ENCODE measurements at regions not wholly inside any gene's neighbourhood (a gene's known extent, or its start where the extent isn't known, plus 50 kb on each side); places are given as distances from the start of the nearest gene placed in this dataset.

- Histone ChIP-seq H3K18ac (ENCODE audit: low read depth, low read length) (no peak overlapping the region), H3K4me3 (ENCODE audit: insufficient read depth, low read depth, low read length) (no peak overlapping the region), H4K20me1 (ENCODE audit: insufficient read depth, low read length) (no peaks in the 10 kb centered on the region), H3K79me1 (ENCODE audit: low read depth in 1 of 2, low read length in 2 of 2) (no peaks in the 10 kb centered on the region), H3K9me3 (ENCODE audit: control insufficient read depth, insufficient read depth, low read length) (no peaks in the 10 kb centered on the region), H3K4me2 (ENCODE audit: low read depth, low read length) (no peak overlapping the region), H3K4ac (ENCODE audit: low read depth, low read length) (no peak overlapping the region), H2BK20ac (ENCODE audit: low read depth, low read length) (no peak overlapping the region), H2BK5ac (ENCODE audit: low read depth, low read length, poor library complexity, severe bottlenecking) (no peak overlapping the region), H3K4me1 (ENCODE audit: control insufficient read depth, insufficient read depth, low read length) (no peaks in the 10 kb centered on the region), H2AFZ (replicated peaks; ENCODE audit: low read length, poor library complexity) (no peak overlapping the region), H2AK9ac (replicated peaks; ENCODE audit: low read depth, low read length, poor library complexity) (no peak overlapping the region), H4K8ac (ENCODE audit: low read depth in 2 of 2, low read length in 2 of 2) (no peak overlapping the region), H2AK5ac (ENCODE audit: low read depth, low read length) (no peak overlapping the region), H2BK15ac (ENCODE audit: low read depth, low read length) (no peak overlapping the region), H3K27ac (ENCODE audit: insufficient read depth, low read length) (no peak overlapping the region), H3K23ac (ENCODE audit: low read depth, low read length) (no peak overlapping the region), H4K5ac (ENCODE audit: low read depth, low read length) (no peak overlapping the region), H3K56ac (ENCODE audit: extremely low read depth, insufficient read depth, low read length) (no peak overlapping the region), H3K9ac (ENCODE audit: low read depth, low read length) (no peak overlapping the region), H4K91ac (ENCODE audit: insufficient read depth, low read depth, low read length) (no peak overlapping the region), H2BK120ac (ENCODE audit: low read depth, low read length) (no peak overlapping the region), H3K14ac (replicated peaks; ENCODE audit: low read depth, low read length) (no peak overlapping the region), H3K9me1 (ENCODE audit: insufficient read depth, low read length) (no peaks in the 10 kb centered on the region), H3K27me3 (ENCODE audit: control insufficient read depth, insufficient read depth, low read length) (no peaks in the 10 kb centered on the region), H3K36me3 (ENCODE audit: control insufficient read depth, insufficient read depth, low read length) (no peaks in the 10 kb centered on the region)
- ChIA-PET POLR2A (ENCODE audit: unreplicated experiment) (no interaction called here), CTCF (no interaction called here)
- TF ChIP-seq POLR2A (IDR thresholded peaks at IDR 0.05; ENCODE audit: low read depth, low read length) (no peak), BHLHE40 (IDR thresholded peaks at IDR 0.05; ENCODE audit: low read depth, low read length) (no peak), RCOR1 (IDR thresholded peaks at IDR 0.05; ENCODE audit: insufficient replicate concordance, low read length) (no peak), NFE2L2 (IDR thresholded peaks at IDR 0.05; ENCODE audit: low read depth, low read length) (no peak), FOS (IDR thresholded peaks at IDR 0.05; ENCODE audit: low read depth, low read length) (no peak), RAD21 (IDR thresholded peaks at IDR 0.05; ENCODE audit: low read length) (no peak), MAFK (IDR thresholded peaks at IDR 0.05; ENCODE audit: low read depth, low read length) (no peak), RFX5 (IDR thresholded peaks at IDR 0.05; ENCODE audit: low read depth, low read length) (no peak), ELK1 (IDR thresholded peaks at IDR 0.05; ENCODE audit: borderline replicate concordance, low read depth, low read length) (no peak), MAZ (IDR thresholded peaks at IDR 0.05; ENCODE audit: borderline replicate concordance, low read depth, low read length) (no peak), SMC3 (IDR thresholded peaks at IDR 0.05; ENCODE audit: low read depth, low read length) (no peak), MXI1 (IDR thresholded peaks at IDR 0.05; ENCODE audit: borderline replicate concordance, low read depth, low read length) (no peak), CEBPB (IDR thresholded peaks at IDR 0.05; ENCODE audit: low read depth, low read length) (no peak), CHD1 (IDR thresholded peaks at IDR 0.05; ENCODE audit: low read depth, low read length) (no peak), CTCF (conservative IDR thresholded peaks at IDR 0.05; ENCODE audit: low read depth, low read length) (no peak)
- TF ChIP-seq, protein P1, sequence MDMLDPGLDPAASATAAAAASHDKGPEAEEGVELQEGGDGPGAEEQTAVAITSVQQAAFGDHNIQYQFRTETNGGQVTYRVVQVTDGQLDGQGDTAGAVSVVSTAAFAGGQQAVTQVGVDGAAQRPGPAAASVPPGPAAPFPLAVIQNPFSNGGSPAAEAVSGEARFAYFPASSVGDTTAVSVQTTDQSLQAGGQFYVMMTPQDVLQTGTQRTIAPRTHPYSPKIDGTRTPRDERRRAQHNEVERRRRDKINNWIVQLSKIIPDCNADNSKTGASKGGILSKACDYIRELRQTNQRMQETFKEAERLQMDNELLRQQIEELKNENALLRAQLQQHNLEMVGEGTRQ (IDR thresholded peaks at IDR 0.05; ENCODE audit: low read depth, low read length) = no peak
- no peak for ATAC-seq (ENCODE audit: low read depth)
- intact Hi-C loops (cut with micrococcal nuclease) = no loop called here
- no peak for DNase-seq
- dilution Hi-C loops (cut with HindIII; ENCODE audit: low sequenced_read_pairs, unreplicated experiment) = no loop called here
- no CpG with 5 or more reads among the region's 3 CpGs for WGBS, 2 experiments (ENCODE audit: extremely low coverage in 2 of 2, insufficient read length in 1 of 2)
- no TSS peak for BruUV-seq (replicated peaks)
- in situ Hi-C loops (cut with MboI; ENCODE audit: low sequenced_read_pairs) = no loop called here
Observed at GRCh38 chr7:119994928-119995327, 278.0 kb upstream of the KCND2 start.

Data from IMR-90 (cell line).